ENCODE measurements at regions not wholly inside any gene's neighbourhood (a gene's known extent, or its start where the extent isn't known, plus 50 kb on each side); places are given as distances from the start of the nearest gene placed in this dataset.

- ChIA-PET CTCF (no interaction called here), POLR2A (no interaction called here)
- H3K4me3 Mint-ChIP-seq, result no peak overlapping the region
- no peaks in the 10 kb centered on the region for H3K36me3 Mint-ChIP-seq
- ATAC-seq (no peak), DNase-seq (ENCODE audit: low spot score) (no peak)
- no peaks in the 10 kb centered on the region for H3K9me3 Mint-ChIP-seq
- H3K27ac Mint-ChIP-seq, result no peak overlapping the region
- no peaks in the 10 kb centered on the region for H3K27me3 Mint-ChIP-seq (ENCODE audit: low read depth)
- no peak for TF ChIP-seq E2F4 (CRISPR knock-in tag; IDR thresholded peaks at IDR 0.05; ENCODE audit: borderline replicate concordance, low read depth)
- TF ChIP-seq ZNF281 (CRISPR knock-in tag; IDR thresholded peaks at IDR 0.05), result no peak
- TF ChIP-seq MXD4 (CRISPR knock-in tag; IDR thresholded peaks at IDR 0.05; ENCODE audit: borderline replicate concordance), result no peak
- TF ChIP-seq ZNF396 (CRISPR knock-in tag; IDR thresholded peaks at IDR 0.05; ENCODE audit: borderline replicate concordance), result no peak
- no peak for TF ChIP-seq MLX (CRISPR knock-in tag; IDR thresholded peaks at IDR 0.05)
- no peak for TF ChIP-seq ZNF232 (CRISPR knock-in tag; IDR thresholded peaks at IDR 0.05)
- no peak for TF ChIP-seq RELA (CRISPR knock-in tag; IDR thresholded peaks at IDR 0.05; ENCODE audit: borderline replicate concordance)
- no peak for TF ChIP-seq FOXK1 (CRISPR knock-in tag; IDR thresholded peaks at IDR 0.05)
- H3K4me1 Mint-ChIP-seq, result peaks cover 25% of the 10 kb centered on the region
These were observed 423.6 kb upstream of the MDFIC2 start for GRCh38 chr3:70736009-70736408.

- Mint-ChIP-seq H3K9me3 (no peaks in the 10 kb centered on the region), H3K36me3 (no peaks in the 10 kb centered on the region), H3K4me3 (no peak overlapping the region), H3K4me1 (peaks cover 35% of the 10 kb centered on the region), H3K27me3 (ENCODE audit: low read depth) (no peaks in the 10 kb centered on the region), H3K27ac (no peak overlapping the region)
- DNase-seq (ENCODE audit: low spot score), result no peak
- POLR2A ChIA-PET, result no interaction called here
- TF ChIP-seq FOXJ3 (CRISPR knock-in tag; IDR thresholded peaks at IDR 0.05; ENCODE audit: borderline replicate concordance) (no peak), MYBL2 (CRISPR knock-in tag; IDR thresholded peaks at IDR 0.05) (no peak), CBFB (CRISPR knock-in tag; IDR thresholded peaks at IDR 0.05; ENCODE audit: low read depth) (no peak), HMGA2 (CRISPR knock-in tag; IDR thresholded peaks at IDR 0.05) (no peak), FOXK1 (CRISPR knock-in tag; IDR thresholded peaks at IDR 0.05) (no peak), PREB (CRISPR knock-in tag; IDR thresholded peaks at IDR 0.05; ENCODE audit: borderline replicate concordance) (no peak), ATF1 (CRISPR knock-in tag; IDR thresholded peaks at IDR 0.05) (no peak), ZNF512 (CRISPR knock-in tag; IDR thresholded peaks at IDR 0.05; ENCODE audit: borderline replicate concordance) (no peak), ZNF219 (CRISPR knock-in tag; IDR thresholded peaks at IDR 0.05; ENCODE audit: borderline replicate concordance) (no peak), TEAD1 (CRISPR knock-in tag; IDR thresholded peaks at IDR 0.05) (no peak), USF2 (CRISPR knock-in tag; IDR thresholded peaks at IDR 0.05) (no peak)
- CTCF ChIA-PET, result no interaction called here
- no peak for ATAC-seq
These were observed 422.3 kb upstream of the MDFIC2 start for GRCh38 chr3:70734756-70735155.

All from WTC11 (cell line).